HepG2 (cell line): ENCODE measurements at regions not wholly inside any gene's neighbourhood (a gene's known extent, or its start where the extent isn't known, plus 50 kb on each side); places are given as distances from the start of the nearest gene placed in this dataset.

Experiments
- ARNT2 ChIP-seq: sonication (generic); formaldehyde crosslinking; IDR thresholded peaks from 2 replicates; pipeline ENCODE4 v1.8.0; 2022; ENCODE audit warnings: mild to moderate bottlenecking, low read depth, missing genetic modification reagents, moderate library complexity
- CEBPB ChIP-seq: IDR thresholded peaks from 2 replicates; pipeline ENCODE4 v1.6.1; 2011; ENCODE audit warnings: low read depth, low read length, improper control_type of control experiment, borderline replicate concordance
- ESRRA ChIP-seq: sonication (generic); formaldehyde crosslinking; IDR thresholded peaks from 2 replicates; pipeline ENCODE4 v1.5.1; 2020; ENCODE audit warnings: mild to moderate bottlenecking, low read depth, missing genetic modification reagents
- HES4 ChIP-seq: sonication (generic); formaldehyde crosslinking; IDR thresholded peaks from 2 replicates; pipeline ENCODE4 v1.9.0; 2021; ENCODE audit warnings: mild to moderate bottlenecking, missing genetic modification reagents, borderline replicate concordance
- HMGA1 ChIP-seq: sonication (generic); formaldehyde crosslinking; conservative IDR thresholded peaks from 2 replicates; pipeline ENCODE4 v1.4.0; 2020; ENCODE audit warnings: missing genetic modification reagents
- HNRNPK ChIP-seq: fragments of 200-400 bp; formaldehyde crosslinking; IDR thresholded peaks from 2 replicates; pipeline ENCODE4 v1.6.1; 2018; ENCODE audit warnings: low read length, low read depth, moderate library complexity, mild to moderate bottlenecking; ENCODE audit not compliant: poor library complexity, severe bottlenecking
- HOXA3 ChIP-seq: sonication (generic); formaldehyde crosslinking; IDR thresholded peaks from 2 replicates; pipeline ENCODE4 v1.5.0; 2020; ENCODE audit warnings: missing genetic modification reagents
- MAX ChIP-seq: IDR thresholded peaks from 2 replicates; pipeline ENCODE4 v1.6.1; 2012; ENCODE audit warnings: inconsistent platforms
- NFE2L2 ChIP-seq: fragments of 150-350 bp; IDR thresholded peaks from 2 replicates; pipeline ENCODE4 v1.6.1; 2014; ENCODE audit warnings: low read length
- PITX1 ChIP-seq: sonication (generic); formaldehyde crosslinking; IDR thresholded peaks from 2 replicates; pipeline ENCODE4 v1.5.1; 2020; ENCODE audit warnings: mild to moderate bottlenecking, missing genetic modification reagents
- PLRG1 ChIP-seq: fragments of 450-650 bp; conservative IDR thresholded peaks from 2 replicates; pipeline ENCODE4 v1.6.1; 2016
- PREB ChIP-seq: sonication (generic); formaldehyde crosslinking; IDR thresholded peaks from 2 replicates; pipeline ENCODE4 v1.4.0; 2020; ENCODE audit warnings: missing genetic modification reagents
- REPIN1 ChIP-seq: sonication (generic); formaldehyde crosslinking; IDR thresholded peaks from 2 replicates; pipeline ENCODE4 v1.8.0; 2022; ENCODE audit warnings: missing genetic modification reagents, low read depth, mild to moderate bottlenecking, borderline replicate concordance
- ZBTB44 ChIP-seq: sonication (generic); formaldehyde crosslinking; IDR thresholded peaks from 2 replicates; pipeline ENCODE4 v1.4.0; 2020; ENCODE audit warnings: missing genetic modification reagents
- ZNF136 ChIP-seq: sonication (generic); formaldehyde crosslinking; IDR thresholded peaks from 2 replicates; pipeline ENCODE4 v1.8.1; 2022; ENCODE audit warnings: low read depth, mild to moderate bottlenecking, moderate library complexity, missing genetic modification reagents
- ZSCAN29 ChIP-seq: sonication (generic); formaldehyde crosslinking; conservative IDR thresholded peaks from 2 replicates; pipeline ENCODE4 v1.4.0; 2020; ENCODE audit warnings: mild to moderate bottlenecking, missing genetic modification reagents
- ZSCAN30 ChIP-seq: sonication (generic); formaldehyde crosslinking; IDR thresholded peaks from 2 replicates; pipeline ENCODE4 v1.5.0; 2020; ENCODE audit warnings: mild to moderate bottlenecking, missing genetic modification reagents
- TF ChIP-seq, protein P1 (sequence below): sonication (generic); formaldehyde crosslinking; IDR thresholded peaks from 2 replicates; pipeline ENCODE4 v1.5.1; 2020; ENCODE audit warnings: mild to moderate bottlenecking, missing genetic modification reagents
- TF ChIP-seq, protein P2 (sequence below): sonication (generic); formaldehyde crosslinking; IDR thresholded peaks from 2 replicates; pipeline ENCODE4 v1.4.0; 2020; ENCODE audit warnings: missing genetic modification reagents

- no peak for TF ChIP-seq PREB (CRISPR knock-in tag)
- no peak for TF ChIP-seq MAX
- no peak for TF ChIP-seq CEBPB
- no peak for TF ChIP-seq ARNT2 (CRISPR knock-in tag)
- TF ChIP-seq PITX1, result no peak
- TF ChIP-seq HOXA3 (CRISPR knock-in tag), result peak; percentile 42; the same call in 1 of the 2 replicates
- TF ChIP-seq, protein P1, sequence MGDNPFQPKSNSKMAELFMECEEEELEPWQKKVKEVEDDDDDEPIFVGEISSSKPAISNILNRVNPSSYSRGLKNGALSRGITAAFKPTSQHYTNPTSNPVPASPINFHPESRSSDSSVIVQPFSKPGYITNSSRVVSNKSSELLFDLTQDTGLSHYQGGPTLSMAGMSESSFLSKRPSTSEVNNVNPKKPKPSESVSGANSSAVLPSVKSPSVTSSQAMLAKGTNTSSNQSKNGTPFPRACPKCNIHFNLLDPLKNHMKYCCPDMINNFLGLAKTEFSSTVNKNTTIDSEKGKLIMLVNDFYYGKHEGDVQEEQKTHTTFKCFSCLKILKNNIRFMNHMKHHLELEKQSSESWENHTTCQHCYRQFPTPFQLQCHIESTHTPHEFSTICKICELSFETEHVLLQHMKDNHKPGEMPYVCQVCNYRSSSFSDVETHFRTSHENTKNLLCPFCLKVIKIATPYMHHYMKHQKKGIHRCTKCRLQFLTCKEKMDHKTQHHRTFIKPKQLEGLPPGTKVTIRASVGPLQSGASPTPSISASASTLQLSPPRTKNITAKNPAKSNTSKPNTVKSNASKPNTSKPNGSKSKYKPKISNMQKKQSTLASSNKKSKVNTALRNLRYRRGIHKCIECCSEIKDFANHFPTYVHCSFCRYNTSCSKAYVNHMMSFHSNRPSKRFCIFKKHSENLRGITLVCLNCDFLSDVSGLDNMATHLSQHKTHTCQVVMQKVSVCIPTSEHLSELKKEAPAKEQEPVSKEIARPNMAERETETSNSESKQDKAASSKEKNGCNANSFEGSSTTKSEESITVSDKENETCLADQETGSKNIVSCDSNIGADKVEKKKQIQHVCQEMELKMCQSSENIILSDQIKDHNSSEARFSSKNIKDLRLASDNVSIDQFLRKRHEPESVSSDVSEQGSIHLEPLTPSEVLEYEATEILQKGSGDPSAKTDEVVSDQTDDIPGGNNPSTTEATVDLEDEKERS (CRISPR knock-in tag), result no peak
- 0 out of 2 replicates have a peak, but pooled peaks have one; percentile 25 for TF ChIP-seq ZSCAN29 (CRISPR knock-in tag)
- no peak for TF ChIP-seq PLRG1
- peak; percentile 70; the same call in 1 of the 2 replicates for TF ChIP-seq REPIN1
- TF ChIP-seq HNRNPK, result no peak
- no peak for TF ChIP-seq HES4
- TF ChIP-seq ZSCAN30, result no peak
- TF ChIP-seq, protein P2, sequence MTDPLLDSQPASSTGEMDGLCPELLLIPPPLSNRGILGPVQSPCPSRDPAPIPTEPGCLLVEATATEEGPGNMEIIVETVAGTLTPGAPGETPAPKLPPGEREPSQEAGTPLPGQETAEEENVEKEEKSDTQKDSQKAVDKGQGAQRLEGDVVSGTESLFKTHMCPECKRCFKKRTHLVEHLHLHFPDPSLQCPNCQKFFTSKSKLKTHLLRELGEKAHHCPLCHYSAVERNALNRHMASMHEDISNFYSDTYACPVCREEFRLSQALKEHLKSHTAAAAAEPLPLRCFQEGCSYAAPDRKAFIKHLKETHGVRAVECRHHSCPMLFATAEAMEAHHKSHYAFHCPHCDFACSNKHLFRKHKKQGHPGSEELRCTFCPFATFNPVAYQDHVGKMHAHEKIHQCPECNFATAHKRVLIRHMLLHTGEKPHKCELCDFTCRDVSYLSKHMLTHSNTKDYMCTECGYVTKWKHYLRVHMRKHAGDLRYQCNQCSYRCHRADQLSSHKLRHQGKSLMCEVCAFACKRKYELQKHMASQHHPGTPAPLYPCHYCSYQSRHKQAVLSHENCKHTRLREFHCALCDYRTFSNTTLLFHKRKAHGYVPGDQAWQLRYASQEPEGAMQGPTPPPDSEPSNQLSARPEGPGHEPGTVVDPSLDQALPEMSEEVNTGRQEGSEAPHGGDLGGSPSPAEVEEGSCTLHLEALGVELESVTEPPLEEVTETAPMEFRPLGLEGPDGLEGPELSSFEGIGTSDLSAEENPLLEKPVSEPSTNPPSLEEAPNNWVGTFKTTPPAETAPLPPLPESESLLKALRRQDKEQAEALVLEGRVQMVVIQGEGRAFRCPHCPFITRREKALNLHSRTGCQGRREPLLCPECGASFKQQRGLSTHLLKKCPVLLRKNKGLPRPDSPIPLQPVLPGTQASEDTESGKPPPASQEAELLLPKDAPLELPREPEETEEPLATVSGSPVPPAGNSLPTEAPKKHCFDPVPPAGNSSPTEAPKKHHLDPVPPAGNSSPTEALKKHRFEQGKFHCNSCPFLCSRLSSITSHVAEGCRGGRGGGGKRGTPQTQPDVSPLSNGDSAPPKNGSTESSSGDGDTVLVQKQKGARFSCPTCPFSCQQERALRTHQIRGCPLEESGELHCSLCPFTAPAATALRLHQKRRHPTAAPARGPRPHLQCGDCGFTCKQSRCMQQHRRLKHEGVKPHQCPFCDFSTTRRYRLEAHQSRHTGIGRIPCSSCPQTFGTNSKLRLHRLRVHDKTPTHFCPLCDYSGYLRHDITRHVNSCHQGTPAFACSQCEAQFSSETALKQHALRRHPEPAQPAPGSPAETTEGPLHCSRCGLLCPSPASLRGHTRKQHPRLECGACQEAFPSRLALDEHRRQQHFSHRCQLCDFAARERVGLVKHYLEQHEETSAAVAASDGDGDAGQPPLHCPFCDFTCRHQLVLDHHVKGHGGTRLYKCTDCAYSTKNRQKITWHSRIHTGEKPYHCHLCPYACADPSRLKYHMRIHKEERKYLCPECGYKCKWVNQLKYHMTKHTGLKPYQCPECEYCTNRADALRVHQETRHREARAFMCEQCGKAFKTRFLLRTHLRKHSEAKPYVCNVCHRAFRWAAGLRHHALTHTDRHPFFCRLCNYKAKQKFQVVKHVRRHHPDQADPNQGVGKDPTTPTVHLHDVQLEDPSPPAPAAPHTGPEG, result no peak
- TF ChIP-seq ZNF136 (CRISPR knock-in tag), result no peak
- TF ChIP-seq ZBTB44, result 0 out of 2 replicates have a peak, but pooled peaks have one; percentile 22
- 0 out of 2 replicates have a peak, but pooled peaks have one; percentile 34 for TF ChIP-seq NFE2L2
- TF ChIP-seq HMGA1 (CRISPR knock-in tag), result no peak
- peak; percentile 77; the same call in 1 of the 2 replicates for TF ChIP-seq ESRRA (CRISPR knock-in tag)
Measured at GRCh38 chr12:115398311-115398781, 714.4 kb upstream of the TBX3 start (continued).
